HG03045 (cell line): ENCODE measurements at regions not wholly inside any gene's neighbourhood (a gene's known extent, or its start where the extent isn't known, plus 50 kb on each side); places are given as distances from the start of the nearest gene placed in this dataset.
"Not testable (repeated sequence)": the region's sequence is repeated elsewhere in the genome, so short reads cannot be mapped to it uniquely, and the experiment has no call there.

Experiments
- ATAC-seq: cut with Tn5 transposase; IDR thresholded peaks from one replicate; pipeline ENCODE4 v1.9.1; 2021; ENCODE audit warnings: mild to moderate bottlenecking, moderate library complexity; ENCODE audit not compliant: unreplicated experiment

GRCh38 chr10:22875581-22875980 is 52.3 kb upstream of the ARMC3 start:
- no peak for ATAC-seq

DNA sequence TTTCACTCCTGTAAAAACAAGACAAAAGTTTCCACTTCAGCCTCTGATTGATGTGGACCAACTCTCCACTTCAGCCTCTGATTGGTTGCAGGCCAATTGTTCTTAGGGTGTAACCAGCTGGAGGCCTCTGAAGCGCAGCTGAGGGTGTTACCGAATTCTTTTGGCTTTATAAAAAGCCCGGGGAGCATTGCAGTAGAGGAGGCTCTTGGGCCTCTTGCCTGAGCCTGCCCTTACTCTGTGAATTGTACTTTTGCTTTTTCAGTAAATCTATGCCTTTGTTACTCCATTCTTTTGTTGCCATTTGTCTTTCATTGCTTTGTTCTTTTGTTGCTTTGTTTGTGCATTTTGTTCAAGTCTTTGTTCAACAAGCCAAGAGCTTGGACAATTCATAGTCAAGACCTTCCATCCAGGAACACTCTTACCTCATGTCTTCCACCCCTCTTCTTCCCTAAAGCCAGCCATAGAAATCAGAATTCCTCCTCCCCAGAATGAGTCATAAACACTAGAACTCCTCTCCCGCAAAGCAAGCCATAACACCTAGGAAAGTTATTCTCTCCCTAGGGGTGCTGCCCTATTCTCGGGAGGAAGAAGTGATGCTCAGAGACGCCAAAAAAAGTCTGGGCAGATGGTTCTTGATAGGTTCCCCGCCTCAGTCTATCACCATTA is 53.5 kb upstream of the ARMC3 start:
- ATAC-seq: no peak

GRCh38 chr10:22856444-22857074 is 71.3 kb upstream of the ARMC3 start:
- no peak for ATAC-seq

GRCh38 chr10:22854935-22855421 is 72.9 kb upstream of the ARMC3 start:
- ATAC-seq: no peak

DNA sequence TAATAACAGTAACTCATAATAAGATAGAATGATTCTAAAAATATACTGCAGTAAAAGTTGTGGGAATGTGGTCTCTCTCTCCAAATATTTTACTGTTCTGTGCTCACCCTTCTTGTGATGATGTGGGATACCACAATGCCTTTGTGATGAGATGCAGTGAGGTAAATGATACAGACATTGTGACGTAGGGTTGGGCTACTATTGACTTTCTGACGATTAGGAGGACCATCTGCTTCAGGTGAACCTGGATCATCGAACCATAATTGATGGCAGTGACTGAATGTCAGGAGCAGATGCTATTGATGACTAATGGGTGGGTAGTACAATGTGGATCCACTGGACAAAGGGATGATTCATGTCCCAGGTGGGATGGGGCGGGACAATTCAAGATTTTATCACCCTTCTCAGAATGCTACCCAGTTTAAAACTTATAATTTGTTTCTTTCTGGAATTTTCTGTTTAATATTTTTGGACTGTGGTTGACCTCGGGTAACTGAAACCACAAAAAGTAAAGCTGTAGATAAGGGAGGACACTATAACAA is 73.9 kb upstream of the ARMC3 start:
- ATAC-seq: no peak

- ATAC-seq: no peak
These were observed 75.0 kb upstream of the ARMC3 start for GRCh38 chr10:22852712-22853353.

GRCh38 chr10:22851865-22852239 is 76.0 kb upstream of the ARMC3 start:
- no peak for ATAC-seq

DNA sequence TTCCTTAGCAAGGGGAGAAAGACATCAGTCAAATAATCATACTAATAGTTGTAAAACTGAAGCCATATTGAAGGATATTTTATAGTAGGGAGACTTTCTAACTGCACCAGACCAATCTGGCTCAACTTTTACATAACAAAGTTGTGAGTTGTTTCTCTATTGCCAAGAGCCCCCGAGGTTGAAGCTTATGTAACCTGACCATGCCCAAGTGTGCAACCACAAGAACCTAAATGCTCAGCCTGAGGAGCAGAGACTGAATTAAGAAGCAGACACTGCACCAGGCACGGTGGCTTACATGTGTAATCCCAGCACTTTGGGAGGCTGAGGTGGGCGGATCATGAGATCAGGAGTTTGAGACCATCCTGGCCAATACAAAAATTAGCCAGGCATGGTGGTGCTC is 77.3 kb upstream of the ARMC3 start:
- ATAC-seq: no peak

GRCh38 chr10:22849077-22849805 is 78.6 kb upstream of the ARMC3 start:
- ATAC-seq: no peak

GRCh38 chr10:22848509-22848908 is 79.3 kb upstream of the ARMC3 start:
- no peak for ATAC-seq

DNA sequence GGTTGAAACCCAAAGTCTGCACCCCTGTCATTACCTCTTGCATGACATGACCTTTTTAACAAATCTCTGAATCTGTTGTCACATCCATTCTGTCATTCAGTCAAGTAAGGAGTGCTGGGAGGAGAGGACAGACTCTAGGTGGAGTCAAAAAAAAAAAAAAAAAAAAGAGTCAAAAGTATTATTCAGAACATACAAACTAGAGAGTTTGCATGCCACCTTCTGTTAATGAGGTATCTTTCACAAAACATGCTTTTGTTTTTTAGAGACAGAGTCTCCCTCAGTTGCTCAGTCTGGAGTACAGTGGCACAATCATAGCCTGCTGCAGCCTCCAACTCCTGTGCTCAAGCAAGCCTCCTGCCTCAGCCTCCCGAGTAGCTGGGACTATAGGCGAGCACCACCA is 81.6 kb upstream of the ARMC3 start:
- ATAC-seq: no peak

GRCh38 chr10:22839639-22840038 is 88.2 kb upstream of the ARMC3 start:
- ATAC-seq: no peak

GRCh38 chr10:22837771-22838170 is 90.1 kb upstream of the ARMC3 start:
- no peak for ATAC-seq

GRCh38 chr10:22837351-22837750 is 90.5 kb upstream of the ARMC3 start:
- ATAC-seq: no peak

DNA sequence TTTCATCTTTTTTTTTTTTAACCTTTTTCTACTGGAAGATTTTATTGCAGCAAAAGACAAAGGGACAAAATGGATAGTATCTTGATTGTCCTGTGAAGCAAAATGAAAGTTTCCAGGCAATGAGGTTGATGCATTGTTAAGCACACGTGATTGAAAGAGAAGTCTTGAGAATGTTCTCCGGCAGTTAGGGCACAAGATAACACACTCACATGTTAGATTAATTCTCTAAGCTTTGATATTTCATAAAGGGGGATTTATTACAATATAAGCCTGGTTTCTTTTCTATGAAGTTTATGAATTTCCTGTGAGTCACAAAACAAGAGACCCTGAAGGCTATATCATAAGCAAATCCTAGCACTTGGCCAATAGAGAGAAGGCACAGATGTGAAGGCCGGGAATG is 93.4 kb upstream of the ARMC3 start:
- no peak for ATAC-seq

GRCh38 chr10:22833781-22834180 is 94.1 kb upstream of the ARMC3 start:
- ATAC-seq: no peak

DNA sequence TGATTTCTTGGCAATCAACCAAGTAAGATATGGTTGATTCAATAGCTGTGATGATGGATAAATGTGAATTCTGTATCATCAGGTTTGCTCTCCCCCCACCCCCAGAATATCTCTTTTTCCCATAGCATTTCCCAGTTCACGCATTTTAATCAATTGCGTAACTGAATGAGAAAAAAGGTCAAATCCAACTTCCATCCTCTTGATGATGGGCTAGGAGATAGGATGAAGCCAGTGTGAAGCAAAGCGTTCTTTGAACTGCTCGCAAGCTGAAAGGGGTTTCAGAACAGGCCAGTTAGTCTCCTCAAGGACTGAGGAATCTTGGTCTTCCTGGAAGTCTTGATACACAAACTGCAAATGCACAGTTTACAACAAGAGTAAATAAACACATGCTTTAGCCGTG is 94.5 kb upstream of the ARMC3 start:
- no peak for ATAC-seq

GRCh38 chr10:22832851-22833250 is 95.0 kb upstream of the ARMC3 start:
- ATAC-seq: no peak

GRCh38 chr10:22832066-22832602 is 95.7 kb upstream of the ARMC3 start:
- no peak for ATAC-seq

- ATAC-seq: no peak
These were observed 96.3 kb upstream of the ARMC3 start for GRCh38 chr10:22831586-22831985.

DNA sequence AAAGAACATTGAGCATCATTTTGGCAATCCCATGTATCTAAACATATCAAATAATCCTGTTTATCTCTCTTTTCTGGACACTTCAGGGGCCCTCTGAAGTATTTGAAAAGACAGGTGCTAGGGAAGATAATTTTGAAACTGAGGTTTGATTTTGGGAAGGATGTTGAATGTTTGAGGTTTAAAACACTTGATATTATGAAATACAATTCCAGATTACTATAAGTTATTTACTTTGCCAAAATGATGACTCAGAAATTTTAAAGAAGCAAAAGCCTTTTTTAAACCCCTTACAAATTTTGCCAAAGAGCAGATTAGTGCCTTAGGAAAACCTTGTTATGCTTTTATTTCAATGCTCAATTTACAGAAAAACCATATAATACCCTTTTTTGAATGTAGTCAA is 99.1 kb upstream of the ARMC3 start:
- not testable (repeated sequence) for ATAC-seq
